ENCODE measurements at regions not wholly inside any gene's neighbourhood (a gene's known extent, or its start where the extent isn't known, plus 50 kb on each side); places are given as distances from the start of the nearest gene placed in this dataset.
"Not testable (repeated sequence)": the region's sequence is repeated elsewhere in the genome, so short reads cannot be mapped to it uniquely, and the experiment has no call there.

- Histone ChIP-seq H3K27me3 (ENCODE audit: low read depth, low read length) (no peaks in the 10 kb centered on the region), H3K4me3 (ENCODE audit: low read depth in 1 of 2, low read length in 2 of 2) (no peak overlapping the region), H3K36me3 (ENCODE audit: control insufficient read depth in 1 of 2, insufficient read depth in 2 of 2, low read length in 2 of 2) (no peaks in the 10 kb centered on the region)
Measured at GRCh38 chr5:130937046-130937445, 228.0 kb downstream of the HINT1 start.

GRCh38 chr5:130923543-130924124 is 241.4 kb downstream of the HINT1 start:
- H3K36me3 ChIP-seq (ENCODE audit: control insufficient read depth in 1 of 2, insufficient read depth in 2 of 2, low read length in 2 of 2): no peaks in the 10 kb centered on the region
- no peak overlapping the region for H3K27ac ChIP-seq (ENCODE audit: low read length)
- H3K4me3 ChIP-seq (ENCODE audit: low read depth in 1 of 2, low read length in 2 of 2): no peak overlapping the region
- no peaks in the 10 kb centered on the region for H3K4me1 ChIP-seq (ENCODE audit: control insufficient read depth in 1 of 2, insufficient read depth in 2 of 2, low read length in 2 of 2)
- H3K9me3 ChIP-seq (ENCODE audit: control insufficient read depth in 1 of 2, low read length in 2 of 2): no peaks in the 10 kb centered on the region
- no peaks in the 10 kb centered on the region for H3K27me3 ChIP-seq (ENCODE audit: low read depth, low read length)

More at GRCh38 chr5:130937046-130937445, 228.0 kb downstream of the HINT1 start:
- no peaks in the 10 kb centered on the region for H3K4me1 ChIP-seq (ENCODE audit: control insufficient read depth in 1 of 2, insufficient read depth in 2 of 2, low read length in 2 of 2)
- peaks cover 0 to 3% of the 10 kb centered on the region in 2 donors for H3K9me3 ChIP-seq (ENCODE audit: control insufficient read depth in 1 of 2, low read length in 2 of 2)
- no peak overlapping the region for H3K27ac ChIP-seq (ENCODE audit: low read length)

- H3K4me1 ChIP-seq (ENCODE audit: control insufficient read depth in 1 of 2, insufficient read depth in 2 of 2, low read length in 2 of 2): no peaks in the 10 kb centered on the region
- H3K27me3 ChIP-seq (ENCODE audit: low read depth, low read length): no peaks in the 10 kb centered on the region
- no peaks in the 10 kb centered on the region for H3K36me3 ChIP-seq (ENCODE audit: control insufficient read depth in 1 of 2, insufficient read depth in 2 of 2, low read length in 2 of 2)
- H3K4me3 ChIP-seq (ENCODE audit: low read depth in 1 of 2, low read length in 2 of 2): no peak overlapping the region
- no peak overlapping the region for H3K27ac ChIP-seq (ENCODE audit: low read length)
- H3K9me3 ChIP-seq (ENCODE audit: control insufficient read depth in 1 of 2, low read length in 2 of 2): peaks cover 0 to 11% of the 10 kb centered on the region in 2 donors
Measured at GRCh38 chr5:130912088-130912487, 253.0 kb downstream of the HINT1 start.

- H3K36me3 ChIP-seq (ENCODE audit: control insufficient read depth in 1 of 2, insufficient read depth in 2 of 2, low read length in 2 of 2): no peaks in the 10 kb centered on the region
- no peak overlapping the region for H3K27ac ChIP-seq (ENCODE audit: low read length)
- H3K27me3 ChIP-seq (ENCODE audit: low read depth, low read length): no peaks in the 10 kb centered on the region
- H3K4me3 ChIP-seq (ENCODE audit: low read depth in 1 of 2, low read length in 2 of 2): no peak overlapping the region
- no peaks in the 10 kb centered on the region for H3K4me1 ChIP-seq (ENCODE audit: control insufficient read depth in 1 of 2, insufficient read depth in 2 of 2, low read length in 2 of 2)
- H3K9me3 ChIP-seq (ENCODE audit: control insufficient read depth in 1 of 2, low read length in 2 of 2): peaks cover 0 to 8% of the 10 kb centered on the region in 2 donors
Measured at GRCh38 chr5:130908186-130908585, 256.9 kb downstream of the HINT1 start.

GRCh38 chr5:130897537-130898195 is 267.4 kb downstream of the HINT1 start:
- not testable (repeated sequence) for H3K4me1 ChIP-seq (ENCODE audit: control insufficient read depth in 1 of 2, insufficient read depth in 2 of 2, low read length in 2 of 2); H3K36me3 ChIP-seq (ENCODE audit: control insufficient read depth in 1 of 2, insufficient read depth in 2 of 2, low read length in 2 of 2); H3K9me3 ChIP-seq (ENCODE audit: control insufficient read depth in 1 of 2, low read length in 2 of 2); H3K27ac ChIP-seq (ENCODE audit: low read length); H3K4me3 ChIP-seq (ENCODE audit: low read depth in 1 of 2, low read length in 2 of 2); H3K27me3 ChIP-seq (ENCODE audit: low read depth, low read length)

GRCh38 chr5:130897181-130897536 is 267.9 kb downstream of the HINT1 start:
- H3K27me3 ChIP-seq (ENCODE audit: low read depth, low read length); H3K27ac ChIP-seq (ENCODE audit: low read length); H3K36me3 ChIP-seq (ENCODE audit: control insufficient read depth in 1 of 2, insufficient read depth in 2 of 2, low read length in 2 of 2); H3K4me3 ChIP-seq (ENCODE audit: low read depth in 1 of 2, low read length in 2 of 2); H3K9me3 ChIP-seq (ENCODE audit: control insufficient read depth in 1 of 2, low read length in 2 of 2); H3K4me1 ChIP-seq (ENCODE audit: control insufficient read depth in 1 of 2, insufficient read depth in 2 of 2, low read length in 2 of 2): not testable (repeated sequence)

- Histone ChIP-seq H3K27me3 (ENCODE audit: low read depth, low read length) (no peaks in the 10 kb centered on the region), H3K9me3 (ENCODE audit: control insufficient read depth in 1 of 2, low read length in 2 of 2) (no peaks in the 10 kb centered on the region), H3K4me1 (ENCODE audit: control insufficient read depth in 1 of 2, insufficient read depth in 2 of 2, low read length in 2 of 2) (no peaks in the 10 kb centered on the region), H3K27ac (ENCODE audit: low read length) (no peak overlapping the region), H3K4me3 (ENCODE audit: low read depth in 1 of 2, low read length in 2 of 2) (no peak overlapping the region), H3K36me3 (ENCODE audit: control insufficient read depth in 1 of 2, insufficient read depth in 2 of 2, low read length in 2 of 2) (no peaks in the 10 kb centered on the region)
Measured at GRCh38 chr5:130896636-130897035, 268.4 kb downstream of the HINT1 start.

GRCh38 chr5:130893006-130893405 is 272.1 kb downstream of the HINT1 start:
- H3K4me1 ChIP-seq (ENCODE audit: control insufficient read depth in 1 of 2, insufficient read depth in 2 of 2, low read length in 2 of 2): no peaks in the 10 kb centered on the region
- no peaks in the 10 kb centered on the region for H3K36me3 ChIP-seq (ENCODE audit: control insufficient read depth in 1 of 2, insufficient read depth in 2 of 2, low read length in 2 of 2)
- H3K27ac ChIP-seq (ENCODE audit: low read length): no peak overlapping the region
- no peak overlapping the region for H3K4me3 ChIP-seq (ENCODE audit: low read depth in 1 of 2, low read length in 2 of 2)
- no peaks in the 10 kb centered on the region for H3K27me3 ChIP-seq (ENCODE audit: low read depth, low read length)
- H3K9me3 ChIP-seq (ENCODE audit: control insufficient read depth in 1 of 2, low read length in 2 of 2): no peaks in the 10 kb centered on the region

GRCh38 chr5:130890610-130891009 is 274.4 kb downstream of the HINT1 start:
- no peaks in the 10 kb centered on the region for H3K9me3 ChIP-seq (ENCODE audit: control insufficient read depth in 1 of 2, low read length in 2 of 2)
- no peaks in the 10 kb centered on the region for H3K27me3 ChIP-seq (ENCODE audit: low read depth, low read length)
- H3K36me3 ChIP-seq (ENCODE audit: control insufficient read depth in 1 of 2, insufficient read depth in 2 of 2, low read length in 2 of 2): no peaks in the 10 kb centered on the region
- no peak overlapping the region for H3K27ac ChIP-seq (ENCODE audit: low read length)
- H3K4me1 ChIP-seq (ENCODE audit: control insufficient read depth in 1 of 2, insufficient read depth in 2 of 2, low read length in 2 of 2): no peaks in the 10 kb centered on the region
- no peak overlapping the region for H3K4me3 ChIP-seq (ENCODE audit: low read depth in 1 of 2, low read length in 2 of 2)

GRCh38 chr5:130885691-130886090 is 279.4 kb downstream of the HINT1 start:
- Histone ChIP-seq H3K36me3 (ENCODE audit: control insufficient read depth in 1 of 2, insufficient read depth in 2 of 2, low read length in 2 of 2) (no peaks in the 10 kb centered on the region), H3K27me3 (ENCODE audit: low read depth, low read length) (no peaks in the 10 kb centered on the region), H3K4me3 (ENCODE audit: low read depth in 1 of 2, low read length in 2 of 2) (no peak overlapping the region), H3K27ac (ENCODE audit: low read length) (no peak overlapping the region), H3K9me3 (ENCODE audit: control insufficient read depth in 1 of 2, low read length in 2 of 2) (no peaks in the 10 kb centered on the region), H3K4me1 (ENCODE audit: control insufficient read depth in 1 of 2, insufficient read depth in 2 of 2, low read length in 2 of 2) (no peaks in the 10 kb centered on the region)

- no peaks in the 10 kb centered on the region for H3K4me1 ChIP-seq (ENCODE audit: control insufficient read depth in 1 of 2, insufficient read depth in 2 of 2, low read length in 2 of 2)
- no peaks in the 10 kb centered on the region for H3K36me3 ChIP-seq (ENCODE audit: control insufficient read depth in 1 of 2, insufficient read depth in 2 of 2, low read length in 2 of 2)
- H3K27me3 ChIP-seq (ENCODE audit: low read depth, low read length): no peaks in the 10 kb centered on the region
- H3K27ac ChIP-seq (ENCODE audit: low read length): no peak overlapping the region
- H3K4me3 ChIP-seq (ENCODE audit: low read depth in 1 of 2, low read length in 2 of 2): no peak overlapping the region
- no peaks in the 10 kb centered on the region for H3K9me3 ChIP-seq (ENCODE audit: control insufficient read depth in 1 of 2, low read length in 2 of 2)
Measured at GRCh38 chr5:130885027-130885426, 280.0 kb downstream of the HINT1 start.

- H3K4me1 ChIP-seq (ENCODE audit: control insufficient read depth in 1 of 2, insufficient read depth in 2 of 2, low read length in 2 of 2): no peaks in the 10 kb centered on the region
- H3K27me3 ChIP-seq (ENCODE audit: low read depth, low read length): no peaks in the 10 kb centered on the region
- no peak overlapping the region for H3K4me3 ChIP-seq (ENCODE audit: low read depth in 1 of 2, low read length in 2 of 2)
- no peaks in the 10 kb centered on the region for H3K9me3 ChIP-seq (ENCODE audit: control insufficient read depth in 1 of 2, low read length in 2 of 2)
- H3K36me3 ChIP-seq (ENCODE audit: control insufficient read depth in 1 of 2, insufficient read depth in 2 of 2, low read length in 2 of 2): no peaks in the 10 kb centered on the region
- no peak overlapping the region for H3K27ac ChIP-seq (ENCODE audit: low read length)
Measured at GRCh38 chr5:130884023-130884422, 281.0 kb downstream of the HINT1 start.
